ENCODE measurements at regions not wholly inside any gene's neighbourhood (a gene's known extent, or its start where the extent isn't known, plus 50 kb on each side); places are given as distances from the start of the nearest gene placed in this dataset.

- TF ChIP-seq, protein P1, sequence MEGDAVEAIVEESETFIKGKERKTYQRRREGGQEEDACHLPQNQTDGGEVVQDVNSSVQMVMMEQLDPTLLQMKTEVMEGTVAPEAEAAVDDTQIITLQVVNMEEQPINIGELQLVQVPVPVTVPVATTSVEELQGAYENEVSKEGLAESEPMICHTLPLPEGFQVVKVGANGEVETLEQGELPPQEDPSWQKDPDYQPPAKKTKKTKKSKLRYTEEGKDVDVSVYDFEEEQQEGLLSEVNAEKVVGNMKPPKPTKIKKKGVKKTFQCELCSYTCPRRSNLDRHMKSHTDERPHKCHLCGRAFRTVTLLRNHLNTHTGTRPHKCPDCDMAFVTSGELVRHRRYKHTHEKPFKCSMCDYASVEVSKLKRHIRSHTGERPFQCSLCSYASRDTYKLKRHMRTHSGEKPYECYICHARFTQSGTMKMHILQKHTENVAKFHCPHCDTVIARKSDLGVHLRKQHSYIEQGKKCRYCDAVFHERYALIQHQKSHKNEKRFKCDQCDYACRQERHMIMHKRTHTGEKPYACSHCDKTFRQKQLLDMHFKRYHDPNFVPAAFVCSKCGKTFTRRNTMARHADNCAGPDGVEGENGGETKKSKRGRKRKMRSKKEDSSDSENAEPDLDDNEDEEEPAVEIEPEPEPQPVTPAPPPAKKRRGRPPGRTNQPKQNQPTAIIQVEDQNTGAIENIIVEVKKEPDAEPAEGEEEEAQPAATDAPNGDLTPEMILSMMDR (IDR thresholded peaks at IDR 0.05): no peak
- no peak overlapping the region for H3K4me3 ChIP-seq
- no peak overlapping the region for H3K27ac ChIP-seq
- DNase-seq (ENCODE audit: low spot score): no peak
These were observed 829.7 kb downstream of the CDH11 start for GRCh38 chr16:64292161-64292560.

DNA sequence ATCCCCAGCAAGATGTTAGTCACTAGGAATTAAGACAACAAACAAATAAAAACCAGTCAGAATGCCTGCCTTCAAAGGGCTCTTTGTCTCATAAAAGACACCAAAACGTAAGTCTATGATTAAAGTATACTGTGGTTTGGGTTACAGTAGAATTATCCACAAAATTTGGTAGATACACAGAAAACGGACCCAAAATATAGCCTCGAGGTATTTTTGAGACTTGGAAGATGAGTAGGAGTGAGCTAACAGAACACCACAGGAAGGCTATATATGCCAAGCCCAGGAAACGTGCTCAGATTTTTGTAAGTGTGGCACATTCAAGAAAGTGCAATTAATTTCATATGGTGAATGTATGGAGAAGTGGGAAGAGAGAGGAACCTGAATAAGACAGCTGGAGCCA is 831.4 kb downstream of the CDH11 start:
- no peak for DNase-seq (ENCODE audit: low spot score)
- no peak overlapping the region for H3K4me3 ChIP-seq

GRCh38 chr16:64287655-64288528 is 834.0 kb downstream of the CDH11 start:
- DNase-seq (ENCODE audit: low spot score): no peak
- TF ChIP-seq, protein P1 (IDR thresholded peaks at IDR 0.05): no peak
- Histone ChIP-seq H3K4me3 (no peak overlapping the region), H3K27ac (no peak overlapping the region)

More for the DNA sequence above, 831.4 kb downstream of the CDH11 start:
- TF ChIP-seq, protein P1 (IDR thresholded peaks at IDR 0.05): no peak
- no peak overlapping the region for H3K27ac ChIP-seq

DNA sequence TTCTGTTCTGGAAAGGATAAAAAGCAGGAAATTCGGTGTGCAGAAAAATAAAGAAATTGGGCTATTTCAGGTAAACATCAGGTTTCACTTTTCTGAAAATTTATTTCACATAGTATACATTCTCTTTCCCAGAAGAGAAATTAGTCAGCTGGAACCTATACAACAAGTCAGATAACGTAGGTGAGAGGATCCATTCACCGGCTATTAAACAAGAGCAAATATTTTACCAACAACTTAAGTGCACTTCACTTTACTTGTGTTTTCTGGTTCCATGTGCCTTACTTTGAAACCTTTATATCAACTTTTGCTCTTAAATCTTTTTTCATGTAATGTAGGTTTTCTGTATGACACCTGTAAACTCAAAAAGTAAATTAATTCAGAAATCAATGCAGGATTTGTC is 839.7 kb downstream of the CDH11 start:
- Histone ChIP-seq H3K4me3 (no peak overlapping the region), H3K27ac (no peak overlapping the region)
- no peak for DNase-seq (ENCODE audit: low spot score)
- TF ChIP-seq, protein P1 (IDR thresholded peaks at IDR 0.05): no peak

DNA sequence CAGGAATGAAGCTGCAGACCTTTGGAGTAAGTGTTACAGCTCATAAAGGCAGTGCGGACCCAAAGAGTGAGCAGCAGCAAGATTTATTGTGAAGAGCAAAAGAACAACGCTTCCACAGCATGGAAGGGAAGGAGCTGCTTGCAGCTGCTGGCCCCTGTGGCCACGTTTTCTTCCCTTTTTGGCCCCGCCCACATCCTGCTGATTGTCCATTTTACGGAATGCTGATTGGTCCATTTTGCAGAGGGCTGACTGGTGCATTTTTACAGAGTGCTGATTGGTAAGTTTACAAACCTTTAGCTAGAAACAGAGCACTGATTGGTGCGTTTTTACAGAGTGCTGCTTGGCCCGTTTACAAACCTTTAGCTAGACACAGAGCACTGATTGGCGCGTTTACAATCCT is 841.5 kb downstream of the CDH11 start:
- TF ChIP-seq, protein P1 (IDR thresholded peaks at IDR 0.05): no peak
- DNase-seq (ENCODE audit: low spot score): no peak
- H3K27ac ChIP-seq: no peak overlapping the region
- H3K4me3 ChIP-seq: no peak overlapping the region

- Histone ChIP-seq H3K4me3 (no peak overlapping the region), H3K27ac (no peak overlapping the region)
- TF ChIP-seq, protein P1 (IDR thresholded peaks at IDR 0.05): no peak
- DNase-seq (ENCODE audit: low spot score): no peak
These were observed 843.7 kb downstream of the CDH11 start for GRCh38 chr16:64278196-64278595.

DNA sequence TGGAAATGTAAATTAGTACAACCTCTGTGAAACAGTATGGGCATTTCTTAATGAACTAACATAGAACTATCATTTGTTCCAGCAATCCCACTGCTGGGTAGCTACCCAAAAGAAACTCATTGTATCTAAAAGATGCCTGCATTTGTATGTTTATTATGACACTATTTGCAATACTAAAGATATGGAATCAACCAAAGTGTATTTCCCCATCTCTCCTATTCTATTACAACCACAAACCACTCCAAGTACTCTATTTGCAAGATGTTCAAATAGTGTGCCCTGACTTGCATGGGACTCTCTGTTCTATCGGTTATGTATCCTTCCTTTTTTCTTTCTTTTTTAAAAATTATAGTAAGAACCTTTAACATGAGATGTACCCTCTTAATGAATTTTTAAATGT is 845.2 kb downstream of the CDH11 start:
- Histone ChIP-seq H3K27ac (no peak overlapping the region), H3K4me3 (no peak overlapping the region)
- DNase-seq (ENCODE audit: low spot score): no peak
- TF ChIP-seq, protein P1 (IDR thresholded peaks at IDR 0.05): no peak
